Endothelial cell of umbilical vein (primary cell): ENCODE measurements at regions not wholly inside any gene's neighbourhood (a gene's known extent, or its start where the extent isn't known, plus 50 kb on each side); places are given as distances from the start of the nearest gene placed in this dataset.
A peak's percentile ranks its signal among the peaks of the same experiment; 100 is the strongest.

Source experiments
- BruUV-seq: library from RNA; stranded (reverse); fragments of 400-500 nt; replicated peaks from 2 replicates; lab custom pipeline; 2021; lab: Mats Ljungman, UMichigan
- CTCF ChIA-PET: fragments of 300-600, 350-600 bp; sonication (Branson Sonifier 250); formaldehyde crosslinking; loops from one replicate; lab custom pipeline; 2021; ENCODE audit warnings: antibody characterized with exemption, inconsistent platforms; lab: Charles Lee
- POLR2A ChIA-PET: fragments of 300-600, 350-600 bp; sonication (Branson Sonifier 250); formaldehyde crosslinking; loops from one replicate; lab custom pipeline; 2021; ENCODE audit warnings: antibody characterized with exemption, inconsistent platforms; lab: Charles Lee
- DNase-seq: peaks from one replicate; pipeline ENCODE4 v3.0.0-alpha.2; 2011; ENCODE audit warnings: low read depth, low spot score
- FAIRE-seq: peaks from 2 replicates; lab custom pipeline; 2011; peaks lifted over from hg19 to GRCh38; lab: Jason Lieb, UNC
- H2AFZ ChIP-seq: 2 replicates; pipeline ENCODE4 v1.6.0; 2012; ENCODE audit warnings: low read depth, low read length, control low read depth, inconsistent platforms
- H3K27ac ChIP-seq: 2 replicates; pipeline ENCODE4 v1.5.1; 2011; ENCODE audit warnings: low read depth, mild to moderate bottlenecking, control low read depth, low read length, moderate library complexity; ENCODE audit not compliant: insufficient read depth
- H3K27me3 ChIP-seq, 2 experiments: 2 replicates each; pipeline versions ENCODE4 v1.6.0 to v1.6.1; 2011; ENCODE audit warnings: low read length in 2 of 2, mixed read lengths in 1 of 2; ENCODE audit not compliant: control insufficient read depth in 2 of 2, insufficient read depth in 2 of 2
- H3K36me3 ChIP-seq, 2 experiments: 2 replicates in 1 of 2; 3 replicates in 1 of 2; pipeline ENCODE4 v1.5.1; 2011; ENCODE audit warnings: low read length in 2 of 2, mild to moderate bottlenecking in 1 of 2, moderate library complexity in 1 of 2; ENCODE audit not compliant: control insufficient read depth in 2 of 2, insufficient read depth in 2 of 2; ENCODE audit errors: extremely low read depth in 1 of 2
- H3K4me1 ChIP-seq: 3 replicates; pipeline ENCODE4 v1.5.1; 2011; ENCODE audit warnings: mild to moderate bottlenecking, low read length; ENCODE audit not compliant: control insufficient read depth, insufficient read depth; ENCODE audit errors: extremely low read depth
- H3K4me2 ChIP-seq: 2 replicates; pipeline ENCODE4 v1.6.1; 2011; ENCODE audit warnings: low read length, control low read depth, mixed read lengths; ENCODE audit not compliant: insufficient read depth
- H3K4me3 ChIP-seq, 3 experiments: fragments of 200-600 bp in 1 of 3; sonication (generic), shearing (Covaris generic) in 1 of 3; replicated peaks in 1 of 3; 2 replicates each; pipeline ENCODE4 v1.5.1; 2011 to 2016; ENCODE audit warnings: control low read depth in 3 of 3, low read length in 3 of 3, mild to moderate bottlenecking in 2 of 3, inconsistent platforms in 1 of 3, low read depth in 1 of 3, moderate library complexity in 1 of 3; ENCODE audit not compliant: insufficient read depth in 1 of 3
- H3K79me2 ChIP-seq: 2 replicates; pipeline ENCODE4 v1.6.0; 2012; ENCODE audit warnings: low read length, inconsistent platforms; ENCODE audit not compliant: control insufficient read depth, insufficient read depth
- H3K9ac ChIP-seq: replicated peaks from 2 replicates; pipeline ENCODE3; 2011; ENCODE audit warnings: low read length, control low read depth; ENCODE audit not compliant: insufficient read depth; ENCODE audit errors: extremely low read depth
- H3K9me1 ChIP-seq: replicated peaks from 3 replicates; pipeline ENCODE4 v1.6.0; 2011; ENCODE audit warnings: mild to moderate bottlenecking, low read length; ENCODE audit not compliant: control insufficient read depth, insufficient read depth; ENCODE audit errors: extremely low read depth
- H3K9me3 ChIP-seq: replicated peaks from 2 replicates; pipeline ENCODE4 v1.5.1; 2012; ENCODE audit warnings: low read length, inconsistent platforms; ENCODE audit not compliant: control insufficient read depth, insufficient read depth
- H4K20me1 ChIP-seq: replicated peaks from 2 replicates; pipeline ENCODE3; 2011; ENCODE audit warnings: mild to moderate bottlenecking, low read length; ENCODE audit not compliant: control insufficient read depth, insufficient read depth; ENCODE audit errors: extremely low read depth
- EZH2 ChIP-seq: IDR thresholded peaks from 2 replicates; pipeline ENCODE4 v1.6.1; 2012; ENCODE audit warnings: borderline replicate concordance, low read depth, mild to moderate bottlenecking, moderate library complexity, low read length, inconsistent platforms; ENCODE audit not compliant: severe bottlenecking
- FOS ChIP-seq: IDR thresholded peaks from 2 replicates; pipeline ENCODE4 v1.6.1; 2011; ENCODE audit warnings: mild to moderate bottlenecking, low read length, moderate library complexity, borderline replicate concordance; ENCODE audit not compliant: insufficient read depth
- GATA2 ChIP-seq: IDR thresholded peaks from 2 replicates; pipeline ENCODE4 v1.7.0; 2011; ENCODE audit warnings: low read depth, mild to moderate bottlenecking, moderate library complexity, mixed read lengths, low read length; ENCODE audit not compliant: insufficient read length, insufficient read depth
- JUN ChIP-seq: IDR thresholded peaks from 2 replicates; pipeline ENCODE4 v1.6.1; 2011; ENCODE audit warnings: borderline replicate concordance, low read depth; ENCODE audit not compliant: insufficient read length, insufficient read depth
- MYC ChIP-seq: IDR thresholded peaks from one replicate; pipeline ENCODE4 v1.6.1; 2011; ENCODE audit warnings: mild to moderate bottlenecking, low read depth, low read length
- POLR2A ChIP-seq: IDR thresholded peaks from 2 replicates; pipeline ENCODE4 v1.6.1; 2012; ENCODE audit warnings: low read depth, mild to moderate bottlenecking, control low read depth, low read length
- POLR2AphosphoS5 ChIP-seq: IDR thresholded peaks from 2 replicates; pipeline ENCODE4 v1.6.1; 2012; ENCODE audit warnings: low read depth, mild to moderate bottlenecking, control low read depth, low read length, moderate library complexity; ENCODE audit not compliant: insufficient read depth
- dilution Hi-C: fragments of 300-500 bp; cut with MboI; formaldehyde crosslinking; loops from one replicate; pipeline ENCODE4 v1.15.0; 2019; ENCODE audit warnings: low sequenced_read_pairs; ENCODE audit not compliant: extremely low pct_ligation_motif_present
- intact Hi-C: fragments of 100-400 bp; cut with micrococcal nuclease; formaldehyde crosslinking; loops from one replicate; pipeline ENCODE4 v1.10.0; 2022
- TF ChIP-seq, protein P1 (sequence below), 2 donors: IDR thresholded peaks; 1 replicate in 1 of 2; 2 replicates in 1 of 2; pipeline ENCODE4 v1.5.1; 2011; ENCODE audit warnings: low read length in 2 of 2, mild to moderate bottlenecking in 2 of 2, moderate library complexity in 2 of 2, control low read depth in 1 of 2, inconsistent platforms in 1 of 2, low read depth in 1 of 2; ENCODE audit not compliant: insufficient read depth in 1 of 2; ENCODE audit errors: extremely low read depth in 1 of 2
- TF ChIP-seq, protein P2 (sequence below): IDR thresholded peaks from 2 replicates; pipeline ENCODE4 v1.6.1; 2011; ENCODE audit not compliant: insufficient read depth, insufficient read length

DNA sequence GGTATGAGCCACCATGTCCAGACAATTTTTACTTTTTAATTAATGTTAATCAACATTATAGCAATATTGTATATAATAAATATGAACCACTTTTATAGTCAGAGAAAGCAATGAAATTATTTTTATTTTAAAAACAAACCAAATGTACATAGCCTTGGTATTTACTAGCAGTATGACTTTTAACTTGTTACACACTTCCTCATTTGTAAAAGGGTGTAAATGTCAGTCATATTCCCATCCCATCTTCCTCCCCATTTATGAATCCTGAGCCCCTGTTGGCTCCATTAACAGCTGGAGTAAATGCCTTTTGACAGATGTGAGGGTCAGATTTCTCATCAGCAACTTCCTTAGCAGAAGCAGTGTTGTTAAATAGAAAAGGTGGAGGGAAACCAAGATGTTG is 179.6 kb upstream of the SPRY1 start:
- BruUV-seq: no TSS peak
- Histone ChIP-seq H3K4me3 (no peak overlapping the region), H3K36me3 (no peaks in the 10 kb centered on the region), H4K20me1 (no peaks in the 10 kb centered on the region), H2AFZ (no peak overlapping the region), H3K9me3 (no peaks in the 10 kb centered on the region), H3K4me1 (no peaks in the 10 kb centered on the region), H3K27me3 (no peaks in the 10 kb centered on the region), H3K79me2 (no peaks in the 10 kb centered on the region), H3K9me1 (no peaks in the 10 kb centered on the region), H3K9ac (no peak overlapping the region), H3K4me2 (no peak overlapping the region), H3K27ac (no peak overlapping the region)
- intact Hi-C loops: no loop called here
- CTCF ChIA-PET: no interaction called here
- POLR2A ChIA-PET: no interaction called here
- dilution Hi-C loops: no loop called here
- DNase-seq (no peak), FAIRE-seq (no peak)
- no peak for TF ChIP-seq FOS
- no peak for TF ChIP-seq POLR2AphosphoS5
- TF ChIP-seq EZH2: no peak
- no peak for TF ChIP-seq MYC

DNA sequence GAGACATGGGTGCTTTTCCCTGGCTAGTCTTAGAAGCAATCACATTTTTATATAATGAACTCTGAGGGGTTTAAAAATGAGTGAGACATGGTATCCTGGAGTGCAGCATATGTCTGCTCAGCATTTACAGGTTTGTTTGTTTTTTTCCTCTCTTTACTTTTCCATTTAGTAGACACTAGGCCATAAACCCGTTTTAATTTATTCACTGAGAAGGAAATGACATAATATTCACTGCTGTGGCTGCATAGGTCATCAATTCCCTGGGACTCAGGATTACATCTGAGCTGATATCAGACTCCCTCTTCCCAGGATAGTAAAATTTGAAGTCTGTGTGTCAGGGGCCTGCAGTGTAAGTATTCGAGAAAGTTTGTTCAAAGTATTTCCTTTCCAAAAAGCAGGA is 178.9 kb upstream of the SPRY1 start:
- H3K9ac ChIP-seq: no peak overlapping the region
- TF ChIP-seq POLR2AphosphoS5 (no peak), EZH2 (no peak), FOS (no peak), JUN (no peak), POLR2A (no peak), GATA2 (no peak), MYC (no peak)
- TF ChIP-seq, protein P1, sequence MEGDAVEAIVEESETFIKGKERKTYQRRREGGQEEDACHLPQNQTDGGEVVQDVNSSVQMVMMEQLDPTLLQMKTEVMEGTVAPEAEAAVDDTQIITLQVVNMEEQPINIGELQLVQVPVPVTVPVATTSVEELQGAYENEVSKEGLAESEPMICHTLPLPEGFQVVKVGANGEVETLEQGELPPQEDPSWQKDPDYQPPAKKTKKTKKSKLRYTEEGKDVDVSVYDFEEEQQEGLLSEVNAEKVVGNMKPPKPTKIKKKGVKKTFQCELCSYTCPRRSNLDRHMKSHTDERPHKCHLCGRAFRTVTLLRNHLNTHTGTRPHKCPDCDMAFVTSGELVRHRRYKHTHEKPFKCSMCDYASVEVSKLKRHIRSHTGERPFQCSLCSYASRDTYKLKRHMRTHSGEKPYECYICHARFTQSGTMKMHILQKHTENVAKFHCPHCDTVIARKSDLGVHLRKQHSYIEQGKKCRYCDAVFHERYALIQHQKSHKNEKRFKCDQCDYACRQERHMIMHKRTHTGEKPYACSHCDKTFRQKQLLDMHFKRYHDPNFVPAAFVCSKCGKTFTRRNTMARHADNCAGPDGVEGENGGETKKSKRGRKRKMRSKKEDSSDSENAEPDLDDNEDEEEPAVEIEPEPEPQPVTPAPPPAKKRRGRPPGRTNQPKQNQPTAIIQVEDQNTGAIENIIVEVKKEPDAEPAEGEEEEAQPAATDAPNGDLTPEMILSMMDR (IDR thresholded peaks at IDR 0.05; ENCODE audit: extremely low read depth in 1 of 2, insufficient read depth in 1 of 2, low read depth in 1 of 2, low read length in 2 of 2): no peak
- TF ChIP-seq, protein P2, sequence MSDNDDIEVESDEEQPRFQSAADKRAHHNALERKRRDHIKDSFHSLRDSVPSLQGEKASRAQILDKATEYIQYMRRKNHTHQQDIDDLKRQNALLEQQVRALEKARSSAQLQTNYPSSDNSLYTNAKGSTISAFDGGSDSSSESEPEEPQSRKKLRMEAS: no peak
- no peak overlapping the region for H3K4me2 ChIP-seq
- H3K36me3 ChIP-seq: no peaks in the 10 kb centered on the region
- no peaks in the 10 kb centered on the region for H3K9me3 ChIP-seq
- H4K20me1 ChIP-seq: no peaks in the 10 kb centered on the region
- dilution Hi-C loops: no loop called here
- intact Hi-C loops: no loop called here
- peak; percentile 43 for FAIRE-seq
- H3K27me3 ChIP-seq: no peaks in the 10 kb centered on the region
- H3K4me1 ChIP-seq: no peaks in the 10 kb centered on the region
- ChIA-PET CTCF (no interaction called here), POLR2A (no interaction called here)
- H3K27ac ChIP-seq: no peak overlapping the region
- BruUV-seq: no TSS peak
- H3K9me1 ChIP-seq: no peaks in the 10 kb centered on the region
- H3K79me2 ChIP-seq: no peaks in the 10 kb centered on the region
- H2AFZ ChIP-seq: no peak overlapping the region
- peak; percentile 21 for DNase-seq
- H3K4me3 ChIP-seq: no peak overlapping the region
